K562 (cell line): ENCODE measurements at regions not wholly inside any gene's neighbourhood (a gene's known extent, or its start where the extent isn't known, plus 50 kb on each side); places are given as distances from the start of the nearest gene placed in this dataset.

Source experiments
- SP1 ChIP-seq: sonication (generic); formaldehyde crosslinking; IDR thresholded peaks from 2 replicates; pipeline ENCODE4 v1.8.1; 2022; ENCODE audit warnings: mild to moderate bottlenecking, missing genetic modification reagents
- TAF1 ChIP-seq: IDR thresholded peaks from 2 replicates; pipeline ENCODE4 v1.6.1; 2011; ENCODE audit warnings: mild to moderate bottlenecking, low read length, moderate library complexity; ENCODE audit not compliant: insufficient read depth, control insufficient read depth, severe bottlenecking; ENCODE audit errors: extremely low read depth
- U2AF2 ChIP-seq: fragments of 200-400 bp; formaldehyde crosslinking; optimal IDR thresholded peaks from 2 replicates; pipeline ENCODE3; 2017; ENCODE audit warnings: low read depth, mild to moderate bottlenecking, low read length
- TF ChIP-seq, protein P1 (sequence below): IDR thresholded peaks from 3 replicates; pipeline ENCODE4 v1.6.1; 2011; ENCODE audit warnings: borderline replicate concordance, mild to moderate bottlenecking, moderate library complexity; ENCODE audit not compliant: insufficient read length; ENCODE audit errors: extremely low read depth

DNA sequence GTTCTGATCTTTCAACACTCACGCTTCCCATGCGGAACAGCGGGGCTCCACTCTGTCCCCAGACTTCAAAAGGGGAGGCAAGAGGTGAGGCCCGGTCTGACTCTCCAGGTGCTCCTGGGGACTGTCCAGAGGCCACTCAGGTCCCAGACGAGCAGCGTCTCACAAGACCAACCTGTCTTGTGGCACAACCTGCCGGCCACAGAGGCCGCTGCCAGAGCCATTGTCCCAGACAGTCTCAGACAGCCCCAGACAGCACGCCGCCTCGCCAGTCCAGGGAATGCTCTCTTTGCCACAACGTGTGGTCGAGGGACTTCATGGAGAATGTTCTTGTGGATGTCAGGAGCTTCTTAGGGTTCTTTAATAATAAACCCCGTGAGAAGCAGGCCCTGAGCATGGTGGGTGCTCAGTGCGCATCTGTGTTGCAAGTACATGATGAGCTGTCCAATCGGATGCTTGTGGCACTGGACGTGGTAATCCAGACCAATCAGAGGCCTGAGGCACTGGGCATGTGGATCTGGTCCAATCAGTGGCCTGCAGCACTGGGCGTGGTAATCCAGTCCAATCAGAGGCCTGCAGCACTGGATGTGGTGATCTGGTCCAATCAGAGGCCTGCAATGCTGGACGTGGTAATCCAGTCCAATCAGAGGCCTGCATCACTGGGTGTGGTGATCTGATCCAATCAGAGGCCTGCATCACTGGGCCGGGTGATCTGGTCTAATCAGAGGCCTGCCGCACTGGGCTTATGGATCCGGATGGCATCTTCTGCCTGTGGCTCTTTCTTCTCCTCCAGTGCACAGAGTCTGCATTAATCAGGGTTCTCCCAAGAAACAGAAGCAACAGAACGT lies 76.4 kb downstream of the TMEM18 start:
- no peak for TF ChIP-seq SP1 (CRISPR knock-in tag)
- TF ChIP-seq TAF1 = no peak
- no peak for TF ChIP-seq U2AF2
- TF ChIP-seq, protein P1, sequence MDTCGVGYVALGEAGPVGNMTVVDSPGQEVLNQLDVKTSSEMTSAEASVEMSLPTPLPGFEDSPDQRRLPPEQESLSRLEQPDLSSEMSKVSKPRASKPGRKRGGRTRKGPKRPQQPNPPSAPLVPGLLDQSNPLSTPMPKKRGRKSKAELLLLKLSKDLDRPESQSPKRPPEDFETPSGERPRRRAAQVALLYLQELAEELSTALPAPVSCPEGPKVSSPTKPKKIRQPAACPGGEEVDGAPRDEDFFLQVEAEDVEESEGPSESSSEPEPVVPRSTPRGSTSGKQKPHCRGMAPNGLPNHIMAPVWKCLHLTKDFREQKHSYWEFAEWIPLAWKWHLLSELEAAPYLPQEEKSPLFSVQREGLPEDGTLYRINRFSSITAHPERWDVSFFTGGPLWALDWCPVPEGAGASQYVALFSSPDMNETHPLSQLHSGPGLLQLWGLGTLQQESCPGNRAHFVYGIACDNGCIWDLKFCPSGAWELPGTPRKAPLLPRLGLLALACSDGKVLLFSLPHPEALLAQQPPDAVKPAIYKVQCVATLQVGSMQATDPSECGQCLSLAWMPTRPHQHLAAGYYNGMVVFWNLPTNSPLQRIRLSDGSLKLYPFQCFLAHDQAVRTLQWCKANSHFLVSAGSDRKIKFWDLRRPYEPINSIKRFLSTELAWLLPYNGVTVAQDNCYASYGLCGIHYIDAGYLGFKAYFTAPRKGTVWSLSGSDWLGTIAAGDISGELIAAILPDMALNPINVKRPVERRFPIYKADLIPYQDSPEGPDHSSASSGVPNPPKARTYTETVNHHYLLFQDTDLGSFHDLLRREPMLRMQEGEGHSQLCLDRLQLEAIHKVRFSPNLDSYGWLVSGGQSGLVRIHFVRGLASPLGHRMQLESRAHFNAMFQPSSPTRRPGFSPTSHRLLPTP = no peak
